ENCODE measurements at regions not wholly inside any gene's neighbourhood (a gene's known extent, or its start where the extent isn't known, plus 50 kb on each side); places are given as distances from the start of the nearest gene placed in this dataset.
"Not testable (repeated sequence)": the region's sequence is repeated elsewhere in the genome, so short reads cannot be mapped to it uniquely, and the experiment has no call there.

- no peak for DNase-seq (ENCODE audit: low read depth in 2 of 3, low spot score in 1 of 3)
Measured at GRCh38 chr5:128714551-128714950, 176.5 kb upstream of the FBN2 start.

GRCh38 chr5:128722551-128722950 lies 184.5 kb upstream of the FBN2 start:
- DNase-seq (ENCODE audit: low read depth in 2 of 3, low spot score in 1 of 3) = no peak

- not testable (repeated sequence) for DNase-seq (ENCODE audit: low read depth in 2 of 3, low spot score in 1 of 3)
Measured at GRCh38 chr5:128730021-128730420, 192.0 kb upstream of the FBN2 start.

GRCh38 chr5:128735656-128736055 lies 197.6 kb upstream of the FBN2 start:
- not testable (repeated sequence) for DNase-seq (ENCODE audit: low read depth in 2 of 3, low spot score in 1 of 3)

- no peak for DNase-seq (ENCODE audit: low read depth in 2 of 3, low spot score in 1 of 3)
Measured at GRCh38 chr5:128736553-128736952, 198.5 kb upstream of the FBN2 start.

GRCh38 chr5:128749136-128749898 lies 211.3 kb upstream of the FBN2 start:
- no peak for DNase-seq (ENCODE audit: low read depth in 2 of 3, low spot score in 1 of 3)

GRCh38 chr5:128750155-128750554 lies 212.1 kb upstream of the FBN2 start:
- no peak for DNase-seq (ENCODE audit: low read depth in 2 of 3, low spot score in 1 of 3)

GRCh38 chr5:128757196-128757959 lies 207.9 kb upstream of the SLC27A6 start:
- DNase-seq (ENCODE audit: low read depth in 2 of 3, low spot score in 1 of 3) = no peak

GRCh38 chr5:128762661-128763306 lies 202.5 kb upstream of the SLC27A6 start:
- DNase-seq (ENCODE audit: low read depth in 2 of 3, low spot score in 1 of 3) = no peak

- DNase-seq (ENCODE audit: low read depth in 2 of 3, low spot score in 1 of 3) = no peak
Measured at GRCh38 chr5:128763321-128763720, 202.0 kb upstream of the SLC27A6 start.

- no peak for DNase-seq (ENCODE audit: low read depth in 2 of 3, low spot score in 1 of 3)
Measured at GRCh38 chr5:128764601-128765310, 200.5 kb upstream of the SLC27A6 start.

GRCh38 chr5:128765448-128766061 lies 199.7 kb upstream of the SLC27A6 start:
- DNase-seq (ENCODE audit: low read depth in 2 of 3, low spot score in 1 of 3) = no peak

GRCh38 chr5:128766406-128766805 lies 198.9 kb upstream of the SLC27A6 start:
- DNase-seq (ENCODE audit: low read depth in 2 of 3, low spot score in 1 of 3) = no peak

GRCh38 chr5:128770907-128771306 lies 194.4 kb upstream of the SLC27A6 start:
- DNase-seq (ENCODE audit: low read depth in 2 of 3, low spot score in 1 of 3) = no peak

- DNase-seq (ENCODE audit: low read depth in 2 of 3, low spot score in 1 of 3) = no peak
Measured at GRCh38 chr5:128772356-128772755, 192.9 kb upstream of the SLC27A6 start.

- no peak for DNase-seq (ENCODE audit: low read depth in 2 of 3, low spot score in 1 of 3)
Measured at GRCh38 chr5:128773378-128773777, 191.9 kb upstream of the SLC27A6 start.

- no peak for DNase-seq (ENCODE audit: low read depth in 2 of 3, low spot score in 1 of 3)
Measured at GRCh38 chr5:128774605-128775004, 190.7 kb upstream of the SLC27A6 start.

- no peak for DNase-seq (ENCODE audit: low read depth in 2 of 3, low spot score in 1 of 3)
Measured at GRCh38 chr5:128775558-128775957, 189.7 kb upstream of the SLC27A6 start.

- no peak for DNase-seq (ENCODE audit: low read depth in 2 of 3, low spot score in 1 of 3)
Measured at GRCh38 chr5:128777052-128777451, 188.2 kb upstream of the SLC27A6 start.

GRCh38 chr5:128778474-128778873 lies 186.8 kb upstream of the SLC27A6 start:
- no peak for DNase-seq (ENCODE audit: low read depth in 2 of 3, low spot score in 1 of 3)

GRCh38 chr5:128782446-128782845 lies 182.8 kb upstream of the SLC27A6 start:
- DNase-seq (ENCODE audit: low read depth in 2 of 3, low spot score in 1 of 3) = no peak
